ENCODE measurements at regions not wholly inside any gene's neighbourhood (a gene's known extent, or its start where the extent isn't known, plus 50 kb on each side); places are given as distances from the start of the nearest gene placed in this dataset.

DNA sequence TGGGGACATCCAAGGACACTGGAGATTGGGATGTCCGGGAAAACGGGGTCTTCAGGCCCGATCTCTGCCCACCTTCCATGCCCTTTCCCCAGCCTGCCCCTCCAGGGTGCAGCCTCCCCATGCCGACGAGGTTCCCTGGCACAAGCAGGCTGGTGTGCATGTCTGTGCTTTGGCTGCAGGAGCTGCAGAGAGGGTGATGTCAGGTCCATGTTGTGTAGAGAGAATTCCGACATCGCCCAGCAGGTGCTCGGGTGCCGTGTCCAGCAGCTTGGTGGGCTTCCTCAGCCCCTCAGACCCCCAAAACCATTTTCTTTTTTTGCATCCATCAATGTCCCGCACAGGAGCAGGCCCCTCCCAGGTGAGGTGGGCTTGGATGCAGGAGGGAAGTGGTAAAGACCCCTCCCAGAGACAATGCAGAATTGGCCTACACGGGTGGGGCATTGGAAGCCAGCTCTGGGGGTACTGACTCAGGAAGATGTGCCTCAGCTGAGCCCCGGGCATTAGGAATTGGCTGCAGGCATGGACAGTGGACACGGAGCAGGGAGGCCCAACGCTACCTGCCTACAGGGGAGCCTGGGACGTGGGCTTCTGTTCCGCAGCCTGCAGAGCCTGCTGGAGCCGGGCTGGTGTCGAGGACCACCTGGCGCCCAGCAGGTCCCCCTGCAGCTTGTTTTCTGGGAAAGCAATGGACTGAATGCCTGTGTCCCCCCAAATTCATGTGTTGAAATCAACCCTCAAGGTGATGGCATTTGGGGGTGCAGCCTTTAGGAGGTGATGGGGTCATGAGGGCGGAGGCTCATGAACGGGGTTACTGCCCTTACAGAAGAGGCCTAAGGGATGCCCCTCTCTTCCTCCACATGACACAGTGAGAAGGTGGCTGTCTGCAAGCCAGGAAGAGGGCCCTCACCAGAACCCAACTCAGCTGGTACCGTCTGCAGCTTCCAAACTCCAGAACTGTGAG lies 97.5 kb downstream of the METRNL start:
- H3K4me3 ChIP-seq (ENCODE audit: low read length) = no peak overlapping the region
- no peaks in the 10 kb centered on the region for H3K4me1 ChIP-seq (ENCODE audit: control insufficient read depth, insufficient read depth, low read length)
- no peaks in the 10 kb centered on the region for H3K27me3 ChIP-seq (ENCODE audit: control insufficient read depth, insufficient read depth, low read length)
- H3K36me3 ChIP-seq (ENCODE audit: control insufficient read depth, insufficient read depth, low read length) = no peaks in the 10 kb centered on the region
- no peak overlapping the region for H3K9ac ChIP-seq (ENCODE audit: low read length)
- no peak overlapping the region for H3K27ac ChIP-seq (ENCODE audit: low read depth, low read length)

DNA sequence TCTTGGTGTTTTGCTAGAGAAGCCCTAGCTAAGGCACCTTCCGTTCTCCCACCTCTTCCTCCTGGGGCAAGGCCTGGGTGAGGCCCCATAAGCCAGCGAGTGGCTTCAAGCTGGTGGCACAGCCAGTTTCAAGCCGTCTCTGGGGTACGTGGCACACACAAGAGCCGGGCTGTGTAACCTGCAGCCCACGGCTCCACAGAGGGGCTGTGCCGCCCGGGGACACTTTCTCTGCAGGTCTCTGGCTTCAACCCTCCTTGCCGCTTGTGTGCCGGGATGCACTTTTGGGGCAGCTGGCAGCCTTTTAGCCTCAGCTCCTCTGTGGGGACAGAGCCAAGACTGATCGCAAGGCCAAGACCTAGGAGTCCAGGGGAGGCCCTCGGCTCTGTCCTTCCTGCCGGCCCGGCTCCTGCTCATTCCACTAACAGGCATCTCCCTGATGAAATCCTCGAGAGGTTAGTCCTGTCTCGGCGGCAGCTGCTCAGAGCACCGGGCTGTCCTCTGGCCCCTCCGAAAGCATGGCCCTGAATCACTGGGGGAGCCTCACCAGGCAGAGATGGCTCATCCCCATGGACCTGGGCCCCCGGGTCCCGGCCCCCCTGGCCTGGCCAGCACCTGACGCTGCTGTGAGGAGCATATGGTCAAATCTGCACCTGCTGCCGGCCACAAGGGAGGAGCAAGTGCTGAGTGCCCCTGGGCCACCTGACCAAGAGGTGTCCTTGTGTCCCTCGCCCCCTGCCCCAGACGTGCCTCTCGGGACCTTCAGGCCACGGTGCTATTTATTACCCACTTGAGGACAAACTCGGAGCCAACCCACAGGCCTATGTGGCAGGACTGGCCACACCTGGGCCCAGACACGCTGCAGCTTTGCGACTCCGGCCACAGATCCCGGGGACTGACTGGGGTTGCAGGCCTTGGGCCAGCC lies 98.5 kb downstream of the METRNL start:
- Histone ChIP-seq H3K4me3 (ENCODE audit: low read length) (no peak overlapping the region), H3K4me1 (ENCODE audit: control insufficient read depth, insufficient read depth, low read length) (no peaks in the 10 kb centered on the region), H3K9ac (ENCODE audit: low read length) (no peak overlapping the region), H3K27ac (ENCODE audit: low read depth, low read length) (no peak overlapping the region), H3K27me3 (ENCODE audit: control insufficient read depth, insufficient read depth, low read length) (no peaks in the 10 kb centered on the region), H3K36me3 (ENCODE audit: control insufficient read depth, insufficient read depth, low read length) (no peaks in the 10 kb centered on the region)

DNA sequence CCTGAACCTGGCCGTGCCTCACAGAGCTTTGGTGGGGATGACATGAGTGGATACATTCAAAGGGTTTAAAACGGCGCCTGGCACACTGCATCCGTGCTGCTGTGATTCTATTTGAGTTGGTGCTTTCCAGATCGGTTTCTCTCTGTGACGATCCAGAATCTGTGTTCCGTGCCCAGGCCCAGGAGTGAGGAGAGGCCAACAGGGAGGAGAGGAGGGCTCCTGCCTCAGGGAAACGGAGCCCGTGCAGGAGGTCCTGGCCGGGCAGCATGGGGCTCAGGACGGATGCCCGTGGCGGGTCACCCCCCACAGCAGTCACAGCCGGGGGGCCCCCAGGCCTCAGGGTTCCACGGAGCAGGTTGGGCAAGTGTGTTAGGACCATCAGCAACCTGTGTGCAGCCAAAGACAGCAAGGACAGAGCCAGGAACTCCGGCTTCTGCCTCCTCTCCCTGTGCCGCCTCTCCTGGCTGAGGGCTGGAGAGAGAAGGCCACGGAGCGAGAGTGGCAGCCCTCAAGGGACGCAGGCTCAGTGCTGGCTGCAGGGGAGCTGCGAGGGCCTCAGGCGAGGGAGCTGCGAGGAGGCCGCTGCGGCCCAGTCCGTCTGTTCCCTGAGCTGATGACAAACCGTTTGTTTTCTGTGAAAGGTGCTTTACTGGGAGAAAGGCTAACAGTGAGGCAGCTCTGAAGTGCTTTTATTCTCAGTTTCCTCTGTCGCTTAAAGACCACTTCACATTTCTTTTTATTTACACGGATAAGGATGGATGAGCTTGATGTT lies 99.3 kb downstream of the METRNL start:
- H3K4me1 ChIP-seq (ENCODE audit: control insufficient read depth, insufficient read depth, low read length) = no peaks in the 10 kb centered on the region
- no peak overlapping the region for H3K9ac ChIP-seq (ENCODE audit: low read length)
- no peaks in the 10 kb centered on the region for H3K27me3 ChIP-seq (ENCODE audit: control insufficient read depth, insufficient read depth, low read length)
- H3K27ac ChIP-seq (ENCODE audit: low read depth, low read length) = no peak overlapping the region
- no peaks in the 10 kb centered on the region for H3K36me3 ChIP-seq (ENCODE audit: control insufficient read depth, insufficient read depth, low read length)
- no peak overlapping the region for H3K4me3 ChIP-seq (ENCODE audit: low read length)

DNA sequence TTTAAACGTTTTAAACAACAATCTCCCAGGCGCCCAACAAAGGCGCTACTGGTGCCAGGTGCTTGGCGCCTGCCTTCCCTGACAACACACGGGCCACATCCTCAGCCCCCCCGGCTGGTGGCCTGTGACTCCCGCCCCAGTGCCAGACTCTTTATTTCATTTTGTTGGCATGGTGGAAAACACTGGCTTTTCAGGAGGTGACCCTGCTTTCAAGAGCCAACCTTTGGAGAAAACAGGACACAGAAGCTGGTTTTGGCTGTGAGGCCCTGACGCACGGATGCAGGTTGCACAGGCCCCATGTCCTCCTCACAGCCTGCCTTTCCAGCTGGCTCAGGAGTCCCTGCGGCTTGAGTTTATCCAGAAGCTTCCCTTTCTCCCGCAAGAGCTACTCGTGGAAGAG lies 100.0 kb downstream of the METRNL start:
- Histone ChIP-seq H3K27ac (ENCODE audit: low read depth, low read length) (no peak overlapping the region), H3K27me3 (ENCODE audit: control insufficient read depth, insufficient read depth, low read length) (no peaks in the 10 kb centered on the region), H3K4me3 (ENCODE audit: low read length) (no peak overlapping the region), H3K9ac (ENCODE audit: low read length) (no peak overlapping the region), H3K36me3 (ENCODE audit: control insufficient read depth, insufficient read depth, low read length) (no peaks in the 10 kb centered on the region), H3K4me1 (ENCODE audit: control insufficient read depth, insufficient read depth, low read length) (no peaks in the 10 kb centered on the region)

GRCh38 chr17:83179811-83180210 lies 100.4 kb downstream of the METRNL start:
- Histone ChIP-seq H3K4me3 (ENCODE audit: low read length) (no peak overlapping the region), H3K27ac (ENCODE audit: low read depth, low read length) (no peak overlapping the region), H3K27me3 (ENCODE audit: control insufficient read depth, insufficient read depth, low read length) (no peaks in the 10 kb centered on the region), H3K9ac (ENCODE audit: low read length) (no peak overlapping the region), H3K36me3 (ENCODE audit: control insufficient read depth, insufficient read depth, low read length) (no peaks in the 10 kb centered on the region), H3K4me1 (ENCODE audit: control insufficient read depth, insufficient read depth, low read length) (no peaks in the 10 kb centered on the region)

- no peak overlapping the region for H3K27ac ChIP-seq (ENCODE audit: low read depth, low read length)
- no peaks in the 10 kb centered on the region for H3K4me1 ChIP-seq (ENCODE audit: control insufficient read depth, insufficient read depth, low read length)
- H3K36me3 ChIP-seq (ENCODE audit: control insufficient read depth, insufficient read depth, low read length) = no peaks in the 10 kb centered on the region
- no peaks in the 10 kb centered on the region for H3K27me3 ChIP-seq (ENCODE audit: control insufficient read depth, insufficient read depth, low read length)
- H3K4me3 ChIP-seq (ENCODE audit: low read length) = no peak overlapping the region
- no peak overlapping the region for H3K9ac ChIP-seq (ENCODE audit: low read length)
Observed at GRCh38 chr17:83180264-83180995, 101.0 kb downstream of the METRNL start.

- no peaks in the 10 kb centered on the region for H3K27me3 ChIP-seq (ENCODE audit: control insufficient read depth, insufficient read depth, low read length)
- no peak overlapping the region for H3K4me3 ChIP-seq (ENCODE audit: low read length)
- no peak overlapping the region for H3K9ac ChIP-seq (ENCODE audit: low read length)
- H3K4me1 ChIP-seq (ENCODE audit: control insufficient read depth, insufficient read depth, low read length) = no peaks in the 10 kb centered on the region
- H3K27ac ChIP-seq (ENCODE audit: low read depth, low read length) = no peak overlapping the region
- no peaks in the 10 kb centered on the region for H3K36me3 ChIP-seq (ENCODE audit: control insufficient read depth, insufficient read depth, low read length)
Observed at GRCh38 chr17:83180996-83181481, 101.6 kb downstream of the METRNL start.

DNA sequence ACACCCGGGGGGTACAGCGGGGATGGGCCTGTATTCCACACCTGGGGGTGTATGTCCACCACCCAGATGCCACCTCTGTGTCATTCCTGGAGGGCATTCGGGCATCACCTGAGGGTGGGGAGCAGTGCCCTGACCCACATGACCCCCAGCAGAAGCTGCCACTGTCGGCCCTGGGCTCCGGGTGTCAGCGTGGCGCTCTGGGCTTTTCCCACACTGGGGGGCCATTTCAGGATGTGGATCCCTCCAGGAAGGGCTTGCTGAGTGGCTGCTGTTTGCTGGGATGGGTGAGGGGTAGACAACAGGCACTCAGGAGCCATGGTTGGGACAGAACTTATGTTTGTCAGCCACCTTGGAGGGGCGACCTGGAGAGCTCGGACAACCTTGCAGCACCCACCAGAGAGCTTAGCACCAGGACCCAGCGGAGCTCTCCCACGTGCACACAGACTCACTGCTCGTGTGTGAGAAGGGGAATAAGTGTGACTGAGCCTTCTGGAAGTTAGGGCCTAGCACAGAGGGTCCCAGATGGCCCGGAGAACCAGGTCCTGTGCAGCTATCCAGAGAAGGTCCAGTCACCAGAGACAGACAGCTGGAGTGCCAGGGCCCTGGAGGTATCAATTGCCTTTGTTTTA lies 102.7 kb downstream of the METRNL start:
- H3K27ac ChIP-seq (ENCODE audit: low read depth, low read length) = no peak overlapping the region

DNA sequence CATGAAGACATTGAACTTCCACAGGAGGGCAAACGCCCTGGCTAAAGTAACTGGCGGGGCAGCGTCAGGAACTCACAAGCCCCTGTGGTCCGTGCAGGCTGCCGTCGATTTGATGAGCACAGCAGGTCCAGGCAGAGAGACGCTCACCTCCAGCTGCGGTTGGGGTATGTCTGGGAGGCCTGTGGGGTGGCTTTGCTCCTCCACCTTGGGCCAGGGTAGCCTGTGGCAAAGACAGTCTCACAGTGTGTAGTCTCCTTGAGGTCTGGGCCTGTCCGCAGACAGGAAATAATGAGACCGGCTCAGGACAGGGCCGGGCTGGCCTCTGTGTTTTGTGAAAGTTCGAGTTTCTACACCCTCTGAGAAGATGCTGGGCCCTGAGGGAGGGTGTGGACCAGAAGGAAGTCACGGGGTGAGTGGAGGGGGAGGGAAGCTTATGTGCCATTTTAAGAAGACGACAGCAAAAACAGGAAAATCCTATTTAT lies 103.3 kb downstream of the METRNL start:
- H3K27ac ChIP-seq (ENCODE audit: low read depth, low read length) = no peak overlapping the region
- no peak overlapping the region for H3K4me3 ChIP-seq (ENCODE audit: low read length)
- H3K27me3 ChIP-seq (ENCODE audit: control insufficient read depth, insufficient read depth, low read length) = no peaks in the 10 kb centered on the region
- H3K9ac ChIP-seq (ENCODE audit: low read length) = no peak overlapping the region
- no peaks in the 10 kb centered on the region for H3K36me3 ChIP-seq (ENCODE audit: control insufficient read depth, insufficient read depth, low read length)
- H3K4me1 ChIP-seq (ENCODE audit: control insufficient read depth, insufficient read depth, low read length) = no peaks in the 10 kb centered on the region

More for the DNA sequence above, 102.7 kb downstream of the METRNL start:
- no peaks in the 10 kb centered on the region for H3K27me3 ChIP-seq (ENCODE audit: control insufficient read depth, insufficient read depth, low read length)
- no peaks in the 10 kb centered on the region for H3K4me1 ChIP-seq (ENCODE audit: control insufficient read depth, insufficient read depth, low read length)
- no peaks in the 10 kb centered on the region for H3K36me3 ChIP-seq (ENCODE audit: control insufficient read depth, insufficient read depth, low read length)
- H3K9ac ChIP-seq (ENCODE audit: low read length) = no peak overlapping the region
- no peak overlapping the region for H3K4me3 ChIP-seq (ENCODE audit: low read length)

DNA sequence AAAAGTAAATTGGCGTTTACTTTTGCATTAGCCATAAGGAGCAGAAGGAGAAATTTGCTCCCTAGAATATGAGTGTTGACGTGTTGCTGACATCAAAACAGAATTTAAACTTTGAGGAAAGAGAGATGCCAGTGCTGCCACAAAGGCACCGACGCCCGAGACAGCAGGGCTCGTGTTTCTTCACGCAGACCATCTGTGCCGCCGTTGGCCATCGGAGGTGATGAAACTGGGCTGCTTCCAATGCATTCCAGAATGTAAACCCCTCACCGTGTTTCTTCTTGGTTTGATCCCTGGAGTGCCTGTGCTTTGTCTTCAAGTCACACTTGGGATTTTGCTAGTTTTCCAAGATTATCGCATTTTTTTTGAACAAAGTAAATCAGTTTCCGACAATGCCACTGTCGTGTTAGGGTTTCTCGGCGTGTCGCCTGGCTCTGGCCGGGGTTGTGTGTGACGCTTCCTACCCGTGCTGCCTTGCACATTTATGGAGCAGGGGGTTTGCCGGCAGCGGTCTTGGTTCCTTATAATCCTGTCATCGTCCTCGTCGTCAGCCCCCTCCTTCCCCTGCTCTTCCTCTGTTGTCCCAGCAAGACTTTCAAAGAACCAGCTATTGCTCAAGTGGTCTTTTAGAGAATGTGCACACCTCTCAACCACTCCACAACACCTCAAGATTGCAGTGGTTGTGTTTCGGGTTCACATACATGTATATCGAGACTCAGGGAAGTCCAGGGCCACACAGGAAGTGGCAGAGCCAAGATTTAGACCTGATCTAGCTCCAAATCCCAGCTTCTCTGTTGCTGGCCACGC lies 103.9 kb downstream of the METRNL start:
- H3K4me1 ChIP-seq (ENCODE audit: control insufficient read depth, insufficient read depth, low read length) = no peaks in the 10 kb centered on the region
- H3K9ac ChIP-seq (ENCODE audit: low read length) = no peak overlapping the region
- H3K27me3 ChIP-seq (ENCODE audit: control insufficient read depth, insufficient read depth, low read length) = no peaks in the 10 kb centered on the region
- no peak overlapping the region for H3K4me3 ChIP-seq (ENCODE audit: low read length)
- H3K27ac ChIP-seq (ENCODE audit: low read depth, low read length) = no peak overlapping the region
- H3K36me3 ChIP-seq (ENCODE audit: control insufficient read depth, insufficient read depth, low read length) = no peaks in the 10 kb centered on the region

All from rectal smooth muscle tissue (tissue), 1 donor.